ENCODE measurements at regions not wholly inside any gene's neighbourhood (a gene's known extent, or its start where the extent isn't known, plus 50 kb on each side); places are given as distances from the start of the nearest gene placed in this dataset.
"Not testable (repeated sequence)": the region's sequence is repeated elsewhere in the genome, so short reads cannot be mapped to it uniquely, and the experiment has no call there.

- Histone ChIP-seq H3K4me2 (ENCODE audit: low read length) (no peak overlapping the region), H3K9me2 (replicated peaks; ENCODE audit: control insufficient read depth, low read length) (no peaks in the 10 kb centered on the region), H3K79me2 (ENCODE audit: control insufficient read depth, low read length) (no peaks in the 10 kb centered on the region), H3K27ac (ENCODE audit: low read depth, low read length) (no peak overlapping the region), H3F3A (ENCODE audit: control insufficient read depth, insufficient read depth) (no peaks in the 10 kb centered on the region), H3K36me3 (ENCODE audit: control insufficient read depth, low read length) (no peaks in the 10 kb centered on the region), H4K20me1 (ENCODE audit: control insufficient read depth, insufficient read depth, low read depth, low read length) (no peaks in the 10 kb centered on the region), H3K9me3 (ENCODE audit: control insufficient read depth, insufficient read depth, low read length) (no peaks in the 10 kb centered on the region), H3K4me1 (ENCODE audit: control insufficient read depth, low read length) (peaks cover 4% of the 10 kb centered on the region), H3K4me3 (ENCODE audit: low read length) (no peak overlapping the region), H3K27me3 (ENCODE audit: control insufficient read depth, low read length) (peaks cover 4% of the 10 kb centered on the region; the same call in 1 of the 2 replicates)
- TF ChIP-seq EZH2phosphoT487 (IDR thresholded peaks at IDR 0.05; ENCODE audit: borderline replicate concordance, low read length), result no peak
- TF ChIP-seq, protein P1, sequence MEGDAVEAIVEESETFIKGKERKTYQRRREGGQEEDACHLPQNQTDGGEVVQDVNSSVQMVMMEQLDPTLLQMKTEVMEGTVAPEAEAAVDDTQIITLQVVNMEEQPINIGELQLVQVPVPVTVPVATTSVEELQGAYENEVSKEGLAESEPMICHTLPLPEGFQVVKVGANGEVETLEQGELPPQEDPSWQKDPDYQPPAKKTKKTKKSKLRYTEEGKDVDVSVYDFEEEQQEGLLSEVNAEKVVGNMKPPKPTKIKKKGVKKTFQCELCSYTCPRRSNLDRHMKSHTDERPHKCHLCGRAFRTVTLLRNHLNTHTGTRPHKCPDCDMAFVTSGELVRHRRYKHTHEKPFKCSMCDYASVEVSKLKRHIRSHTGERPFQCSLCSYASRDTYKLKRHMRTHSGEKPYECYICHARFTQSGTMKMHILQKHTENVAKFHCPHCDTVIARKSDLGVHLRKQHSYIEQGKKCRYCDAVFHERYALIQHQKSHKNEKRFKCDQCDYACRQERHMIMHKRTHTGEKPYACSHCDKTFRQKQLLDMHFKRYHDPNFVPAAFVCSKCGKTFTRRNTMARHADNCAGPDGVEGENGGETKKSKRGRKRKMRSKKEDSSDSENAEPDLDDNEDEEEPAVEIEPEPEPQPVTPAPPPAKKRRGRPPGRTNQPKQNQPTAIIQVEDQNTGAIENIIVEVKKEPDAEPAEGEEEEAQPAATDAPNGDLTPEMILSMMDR (IDR thresholded peaks at IDR 0.05; ENCODE audit: low read depth, low read length, poor library complexity, severe bottlenecking), result no peak
Observed at GRCh38 chr11:8773916-8774539, 91.4 kb downstream of the RPL27A start.

- not testable (repeated sequence) for H3F3A ChIP-seq (ENCODE audit: control insufficient read depth, insufficient read depth); H4K20me1 ChIP-seq (ENCODE audit: control insufficient read depth, insufficient read depth, low read depth, low read length); H3K36me3 ChIP-seq (ENCODE audit: control insufficient read depth, low read length); H3K4me3 ChIP-seq (ENCODE audit: low read length); H3K9me2 ChIP-seq (replicated peaks; ENCODE audit: control insufficient read depth, low read length); H3K27ac ChIP-seq (ENCODE audit: low read depth, low read length); H3K9me3 ChIP-seq (ENCODE audit: control insufficient read depth, insufficient read depth, low read length); H3K27me3 ChIP-seq (ENCODE audit: control insufficient read depth, low read length); H3K4me2 ChIP-seq (ENCODE audit: low read length); H3K79me2 ChIP-seq (ENCODE audit: control insufficient read depth, low read length); H3K4me1 ChIP-seq (ENCODE audit: control insufficient read depth, low read length)
Observed at GRCh38 chr11:8774916-8775315, 92.3 kb downstream of the RPL27A start.

- H4K20me1 ChIP-seq (ENCODE audit: control insufficient read depth, insufficient read depth, low read depth, low read length), result no peaks in the 10 kb centered on the region
- H3K27me3 ChIP-seq (ENCODE audit: control insufficient read depth, low read length), result peaks cover 7% of the 10 kb centered on the region; the same call in 1 of the 2 replicates
- no peak overlapping the region for H3K4me2 ChIP-seq (ENCODE audit: low read length)
- no peak overlapping the region for H3K27ac ChIP-seq (ENCODE audit: low read depth, low read length)
- no peaks in the 10 kb centered on the region for H3F3A ChIP-seq (ENCODE audit: control insufficient read depth, insufficient read depth)
- H3K4me3 ChIP-seq (ENCODE audit: low read length), result no peak overlapping the region
- TF ChIP-seq EZH2phosphoT487 (IDR thresholded peaks at IDR 0.05; ENCODE audit: borderline replicate concordance, low read length), result no peak
- TF ChIP-seq, protein P1 (IDR thresholded peaks at IDR 0.05; ENCODE audit: low read depth, low read length, poor library complexity, severe bottlenecking), result no peak
- H3K9me2 ChIP-seq (replicated peaks; ENCODE audit: control insufficient read depth, low read length), result no peaks in the 10 kb centered on the region
- peaks cover 4% of the 10 kb centered on the region for H3K4me1 ChIP-seq (ENCODE audit: control insufficient read depth, low read length)
- no peaks in the 10 kb centered on the region for H3K36me3 ChIP-seq (ENCODE audit: control insufficient read depth, low read length)
- no peaks in the 10 kb centered on the region for H3K9me3 ChIP-seq (ENCODE audit: control insufficient read depth, insufficient read depth, low read length)
- no peaks in the 10 kb centered on the region for H3K79me2 ChIP-seq (ENCODE audit: control insufficient read depth, low read length)
Observed at GRCh38 chr11:8775332-8775731, 92.7 kb downstream of the RPL27A start.

- no peaks in the 10 kb centered on the region for H3K79me2 ChIP-seq (ENCODE audit: control insufficient read depth, low read length)
- H3K4me1 ChIP-seq (ENCODE audit: control insufficient read depth, low read length), result peaks cover 4% of the 10 kb centered on the region
- H3K9me2 ChIP-seq (replicated peaks; ENCODE audit: control insufficient read depth, low read length), result no peaks in the 10 kb centered on the region
- H3F3A ChIP-seq (ENCODE audit: control insufficient read depth, insufficient read depth), result no peaks in the 10 kb centered on the region
- no peak overlapping the region for H3K4me3 ChIP-seq (ENCODE audit: low read length)
- no peaks in the 10 kb centered on the region for H3K36me3 ChIP-seq (ENCODE audit: control insufficient read depth, low read length)
- no peak overlapping the region for H3K27ac ChIP-seq (ENCODE audit: low read depth, low read length)
- no peak for TF ChIP-seq EZH2phosphoT487 (IDR thresholded peaks at IDR 0.05; ENCODE audit: borderline replicate concordance, low read length)
- TF ChIP-seq, protein P1 (IDR thresholded peaks at IDR 0.05; ENCODE audit: low read depth, low read length, poor library complexity, severe bottlenecking), result no peak
- no peak overlapping the region for H3K4me2 ChIP-seq (ENCODE audit: low read length)
- H3K27me3 ChIP-seq (ENCODE audit: control insufficient read depth, low read length), result peaks cover 7% of the 10 kb centered on the region; the same call in 1 of the 2 replicates
- H4K20me1 ChIP-seq (ENCODE audit: control insufficient read depth, insufficient read depth, low read depth, low read length), result no peaks in the 10 kb centered on the region
- H3K9me3 ChIP-seq (ENCODE audit: control insufficient read depth, insufficient read depth, low read length), result no peaks in the 10 kb centered on the region
Observed at GRCh38 chr11:8775734-8776133, 93.1 kb downstream of the RPL27A start.
